DOHH2 (cell line): ENCODE measurements at regions not wholly inside any gene's neighbourhood (a gene's known extent, or its start where the extent isn't known, plus 50 kb on each side); places are given as distances from the start of the nearest gene placed in this dataset.

ENCODE experiments used
- EZH2phosphoT487 ChIP-seq: fragments of 200-600 bp; sonication (generic); IDR thresholded peaks from 2 replicates; pipeline ENCODE4 v1.6.1; 2017; ENCODE audit warnings: borderline replicate concordance, mild to moderate bottlenecking, antibody characterized with exemption, low read length, moderate library complexity, mixed read lengths
- TF ChIP-seq, protein P1 (sequence below): fragments of 200-600 bp; sonication (generic); IDR thresholded peaks from one replicate; pipeline ENCODE4 v1.5.1; 2014; ENCODE audit warnings: antibody characterized with exemption, mild to moderate bottlenecking, low read depth, low read length; ENCODE audit not compliant: poor library complexity, severe bottlenecking

- no peak for TF ChIP-seq EZH2phosphoT487
- TF ChIP-seq, protein P1, sequence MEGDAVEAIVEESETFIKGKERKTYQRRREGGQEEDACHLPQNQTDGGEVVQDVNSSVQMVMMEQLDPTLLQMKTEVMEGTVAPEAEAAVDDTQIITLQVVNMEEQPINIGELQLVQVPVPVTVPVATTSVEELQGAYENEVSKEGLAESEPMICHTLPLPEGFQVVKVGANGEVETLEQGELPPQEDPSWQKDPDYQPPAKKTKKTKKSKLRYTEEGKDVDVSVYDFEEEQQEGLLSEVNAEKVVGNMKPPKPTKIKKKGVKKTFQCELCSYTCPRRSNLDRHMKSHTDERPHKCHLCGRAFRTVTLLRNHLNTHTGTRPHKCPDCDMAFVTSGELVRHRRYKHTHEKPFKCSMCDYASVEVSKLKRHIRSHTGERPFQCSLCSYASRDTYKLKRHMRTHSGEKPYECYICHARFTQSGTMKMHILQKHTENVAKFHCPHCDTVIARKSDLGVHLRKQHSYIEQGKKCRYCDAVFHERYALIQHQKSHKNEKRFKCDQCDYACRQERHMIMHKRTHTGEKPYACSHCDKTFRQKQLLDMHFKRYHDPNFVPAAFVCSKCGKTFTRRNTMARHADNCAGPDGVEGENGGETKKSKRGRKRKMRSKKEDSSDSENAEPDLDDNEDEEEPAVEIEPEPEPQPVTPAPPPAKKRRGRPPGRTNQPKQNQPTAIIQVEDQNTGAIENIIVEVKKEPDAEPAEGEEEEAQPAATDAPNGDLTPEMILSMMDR, result no peak
Measured at GRCh38 chr9:10700915-10701314, 88.1 kb upstream of the PTPRD start.
